HL-60 (cell line): ENCODE measurements at regions not wholly inside any gene's neighbourhood (a gene's known extent, or its start where the extent isn't known, plus 50 kb on each side); places are given as distances from the start of the nearest gene placed in this dataset.

Experiments
- CTCF ChIP-seq: IDR thresholded peaks from one replicate; pipeline ENCODE4 v1.5.1; 2011; ENCODE audit warnings: low read length, control low read depth, inconsistent platforms; ENCODE audit not compliant: insufficient read depth
- GABPA ChIP-seq: IDR thresholded peaks from 2 replicates; pipeline ENCODE4 v1.6.1; 2012; ENCODE audit warnings: low read depth
- POLR2AphosphoS5 ChIP-seq: IDR thresholded peaks from 2 replicates; pipeline ENCODE4 v1.6.1; 2012; ENCODE audit warnings: low read depth

GRCh38 chr1:82785268-82785790 is 984.6 kb downstream of the ADGRL2 start:
- TF ChIP-seq CTCF (no peak), GABPA (no peak), POLR2AphosphoS5 (no peak)
